GM12891 (cell line): ENCODE measurements at regions not wholly inside any gene's neighbourhood (a gene's known extent, or its start where the extent isn't known, plus 50 kb on each side); places are given as distances from the start of the nearest gene placed in this dataset.

Source experiments
- POLR2AphosphoS5 ChIP-seq: IDR thresholded peaks from 2 replicates; pipeline ENCODE4 v1.6.1; 2011; ENCODE audit warnings: low read depth, low read length, control low read depth
- TAF1 ChIP-seq: IDR thresholded peaks from 2 replicates; pipeline ENCODE4 v1.6.1; 2011; ENCODE audit warnings: low read depth, low read length, control low read depth

GRCh38 chr6:166779963-166780683 is 153.1 kb upstream of the RPS6KA2 start:
- TF ChIP-seq TAF1 (no peak), POLR2AphosphoS5 (no peak)
